ENCODE measurements at regions not wholly inside any gene's neighbourhood (a gene's known extent, or its start where the extent isn't known, plus 50 kb on each side); places are given as distances from the start of the nearest gene placed in this dataset.

GRCh38 chr13:111943229-111943795 is 123.6 kb upstream of the SOX1 start:
- ATAC-seq (no peak), DNase-seq (ENCODE audit: low spot score) (peak; percentile 21)
- intact Hi-C loops (cut with DNase I) = no loop called here

DNA sequence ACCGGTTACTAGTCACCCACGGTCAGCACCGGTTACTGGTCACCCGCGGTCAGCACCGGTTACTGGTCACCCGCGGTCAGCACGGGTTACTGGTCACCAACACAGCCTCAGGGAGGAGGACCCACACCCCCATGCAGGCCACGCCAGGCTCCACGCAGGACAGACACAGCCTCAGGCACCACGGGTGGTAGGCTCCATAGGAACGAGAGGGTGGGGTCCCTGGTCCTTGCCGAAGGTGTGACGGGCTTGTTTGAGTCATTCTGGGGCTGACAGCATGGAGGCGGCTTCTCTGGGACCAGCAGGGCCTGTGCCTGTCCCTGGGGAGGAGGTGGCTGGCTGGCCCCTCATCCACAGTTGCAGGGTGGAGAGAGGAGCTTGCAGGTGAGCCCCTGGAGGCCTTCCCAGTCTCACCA is 122.8 kb upstream of the SOX1 start:
- DNase-seq (ENCODE audit: low spot score) (peak; percentile 34), ATAC-seq (no peak)
- intact Hi-C loops (cut with DNase I) = no loop called here

- peak; percentile 36 for DNase-seq (ENCODE audit: low spot score)
- ATAC-seq = no peak
- intact Hi-C loops (cut with DNase I) = no loop called here
These were observed 121.9 kb upstream of the SOX1 start for GRCh38 chr13:111945086-111945485.

GRCh38 chr13:111946214-111946613 is 120.7 kb upstream of the SOX1 start:
- no peak for DNase-seq (ENCODE audit: low spot score)
- no peak for ATAC-seq
- intact Hi-C loops (cut with DNase I) = no loop called here

GRCh38 chr13:111947026-111947810 is 119.7 kb upstream of the SOX1 start:
- ATAC-seq = no peak
- DNase-seq (ENCODE audit: low spot score) = peak; percentile 47
- intact Hi-C loops (cut with DNase I) = no loop called here

- peak; percentile 35 for DNase-seq (ENCODE audit: low spot score)
- no peak for ATAC-seq
- intact Hi-C loops (cut with DNase I) = no loop called here
These were observed 119.1 kb upstream of the SOX1 start for GRCh38 chr13:111947876-111948275.

- no peak for DNase-seq (ENCODE audit: low spot score)
- no peak for ATAC-seq
- intact Hi-C loops (cut with DNase I) = no loop called here
These were observed 118.7 kb upstream of the SOX1 start for GRCh38 chr13:111948281-111948680.

DNA sequence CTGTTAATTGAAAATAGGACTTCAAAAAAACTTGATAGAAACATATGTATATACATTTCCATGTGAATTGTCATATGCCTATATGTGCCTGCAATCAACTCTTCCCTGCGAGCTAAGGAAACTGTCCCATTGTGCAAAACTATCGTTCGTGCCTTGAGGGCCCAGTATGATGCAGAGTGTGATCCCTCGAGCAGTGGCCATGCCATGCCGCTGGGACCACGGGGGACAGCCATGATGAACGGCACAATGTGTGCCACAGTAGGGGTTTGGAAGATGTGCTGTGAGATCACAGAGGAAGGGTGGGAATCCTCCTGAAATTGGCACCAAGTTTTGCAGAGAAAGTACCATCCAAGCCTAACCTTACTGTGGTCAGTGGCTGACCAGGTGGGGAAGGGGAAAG is 118.1 kb upstream of the SOX1 start:
- ATAC-seq = no peak
- DNase-seq (ENCODE audit: low spot score) = no peak
- intact Hi-C loops (cut with DNase I) = no loop called here

- DNase-seq (ENCODE audit: low spot score) (no peak), ATAC-seq (no peak)
- intact Hi-C loops (cut with DNase I) = no loop called here
These were observed 117.6 kb upstream of the SOX1 start for GRCh38 chr13:111949311-111949710.

GRCh38 chr13:111950697-111951096 is 116.3 kb upstream of the SOX1 start:
- intact Hi-C loops (cut with DNase I) = no loop called here
- no peak for ATAC-seq
- DNase-seq (ENCODE audit: low spot score) = no peak

DNA sequence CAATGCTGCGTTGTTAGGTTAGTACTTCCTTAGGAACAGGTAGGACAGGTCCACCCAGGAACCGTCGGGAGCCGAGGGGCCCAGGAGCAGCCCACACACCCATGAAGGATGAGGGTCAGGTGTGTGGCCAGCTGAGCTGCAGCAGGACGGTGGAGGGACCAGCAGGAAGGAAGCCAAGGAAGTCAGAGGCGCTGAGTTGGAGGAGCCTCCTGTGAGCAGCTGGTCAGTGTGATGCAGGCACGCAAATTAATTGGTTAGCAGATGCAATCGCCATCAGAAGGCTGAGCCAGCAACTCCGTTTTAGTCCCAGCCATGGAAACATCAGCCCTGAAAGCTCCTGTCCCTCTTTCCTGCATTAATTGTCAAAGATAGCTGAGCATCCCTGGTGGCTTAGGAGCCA is 114.9 kb upstream of the SOX1 start:
- DNase-seq (ENCODE audit: low spot score) = peak; percentile 36
- intact Hi-C loops (cut with DNase I) = no loop called here

GRCh38 chr13:111952814-111953213 is 114.1 kb upstream of the SOX1 start:
- intact Hi-C loops (cut with DNase I) = no loop called here
- ATAC-seq (no peak), DNase-seq (ENCODE audit: low spot score) (no peak)

More for the DNA sequence above, 114.9 kb upstream of the SOX1 start:
- no peak for ATAC-seq

DNA sequence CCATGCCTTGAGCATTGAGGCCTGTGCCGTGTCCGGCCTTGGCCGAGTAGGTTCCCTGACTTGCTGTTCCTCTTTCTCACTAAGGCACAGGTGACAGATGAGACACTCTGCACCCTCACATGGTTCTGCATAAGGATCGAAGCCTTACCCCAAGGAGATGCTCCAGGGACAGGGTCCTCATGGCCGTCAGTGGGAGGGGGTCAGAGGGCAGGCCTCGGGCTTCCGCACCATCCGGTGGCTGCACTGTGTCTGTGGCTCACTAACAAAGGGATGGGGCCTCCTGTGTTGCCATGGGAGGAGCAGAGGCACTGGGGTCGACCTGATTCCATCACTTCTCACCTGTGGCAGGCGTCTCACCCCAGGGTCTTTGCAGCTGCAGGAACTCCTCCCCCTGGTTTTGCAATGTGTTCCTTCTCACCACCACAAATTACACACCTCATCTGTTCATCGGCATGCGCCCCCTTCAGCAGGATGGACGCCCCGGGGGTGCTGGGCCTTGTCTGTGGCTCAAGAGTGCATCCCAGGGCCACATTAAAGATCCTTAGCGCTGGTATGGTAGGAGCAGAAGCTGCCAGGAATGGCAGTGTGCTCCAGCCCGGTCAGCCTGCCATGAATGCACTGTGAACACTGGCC is 113.3 kb upstream of the SOX1 start:
- ATAC-seq = no peak
- peak; percentile 44 for DNase-seq (ENCODE audit: low spot score)
- intact Hi-C loops (cut with DNase I) = no loop called here

DNA sequence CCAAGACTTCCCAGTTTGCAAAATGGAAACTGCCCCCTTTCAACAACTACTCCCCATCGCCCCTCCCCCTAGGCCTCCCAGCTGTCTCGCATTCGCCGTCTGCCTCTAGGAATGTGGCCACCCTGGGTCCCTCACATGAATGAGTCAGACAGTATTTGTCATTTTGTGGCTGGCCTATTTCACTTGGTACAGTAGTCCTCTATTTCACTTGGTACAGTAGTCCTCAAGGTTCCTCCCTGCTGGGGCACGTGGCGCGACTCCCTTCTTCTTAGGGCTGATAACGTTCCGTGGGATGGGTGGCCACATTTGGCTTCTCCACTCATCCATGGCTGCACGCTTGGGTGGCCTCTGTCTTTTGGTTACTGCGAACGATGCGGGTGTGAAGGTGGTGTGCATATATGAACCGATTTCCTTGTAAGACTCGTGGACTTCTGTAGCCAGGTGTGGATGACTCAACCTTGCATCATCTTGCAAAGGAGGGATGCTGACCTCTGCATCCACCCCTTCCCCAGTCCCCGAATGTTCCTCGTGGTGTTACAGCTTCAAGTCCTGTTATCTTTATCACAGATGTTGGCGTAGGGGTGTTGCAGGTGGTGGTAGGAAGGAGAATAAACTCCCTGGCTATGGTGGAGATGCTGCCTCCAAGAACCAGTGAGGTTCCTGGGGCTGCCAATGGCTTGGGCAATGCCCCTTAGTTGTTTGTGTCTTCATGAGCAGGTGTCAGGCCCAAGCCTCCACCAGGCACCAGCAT is 112.1 kb upstream of the SOX1 start:
- peak; percentile 36 for DNase-seq (ENCODE audit: low spot score)
- intact Hi-C loops (cut with DNase I) = no loop called here
- ATAC-seq = no peak

GRCh38 chr13:111955412-111956065 is 111.4 kb upstream of the SOX1 start:
- DNase-seq (ENCODE audit: low spot score) = peak; percentile 38
- intact Hi-C loops (cut with DNase I) = no loop called here
- ATAC-seq = no peak

- DNase-seq (ENCODE audit: low spot score) (peak; percentile 54), ATAC-seq (no peak)
- intact Hi-C loops (cut with DNase I) = no loop called here
These were observed 110.4 kb upstream of the SOX1 start for GRCh38 chr13:111956261-111957151.

- intact Hi-C loops (cut with DNase I) = no loop called here
- peak; percentile 1 for DNase-seq (ENCODE audit: low spot score)
- no peak for ATAC-seq
These were observed 109.0 kb upstream of the SOX1 start for GRCh38 chr13:111957913-111958450.

All from sciatic nerve (tissue), 2 donors.